IPS-15b (cell line): ENCODE measurements at regions not wholly inside any gene's neighbourhood (a gene's known extent, or its start where the extent isn't known, plus 50 kb on each side); places are given as distances from the start of the nearest gene placed in this dataset.
"Not testable (repeated sequence)": the region's sequence is repeated elsewhere in the genome, so short reads cannot be mapped to it uniquely, and the experiment has no call there.

ENCODE experiments used
- H3K27me3 ChIP-seq: one replicate; pipeline ENCODE4 v1.6.1; 2013; ENCODE audit warnings: low read length; ENCODE audit not compliant: control insufficient read depth, insufficient read depth
- H3K36me3 ChIP-seq: one replicate; pipeline ENCODE4 v1.6.1; 2013; ENCODE audit warnings: low read length; ENCODE audit not compliant: control insufficient read depth, insufficient read depth
- H3K4me1 ChIP-seq: one replicate; pipeline ENCODE4 v1.6.1; 2013; ENCODE audit warnings: mild to moderate bottlenecking, low read length; ENCODE audit not compliant: control insufficient read depth, insufficient read depth
- H3K4me3 ChIP-seq: one replicate; pipeline ENCODE4 v1.5.1; 2013; ENCODE audit warnings: low read depth, low read length
- H3K9ac ChIP-seq: one replicate; pipeline ENCODE4 v1.6.1; 2013; ENCODE audit warnings: low read depth, mild to moderate bottlenecking, low read length
- H3K9me3 ChIP-seq: one replicate; pipeline ENCODE4 v1.6.1; 2013; ENCODE audit warnings: mild to moderate bottlenecking, low read length; ENCODE audit not compliant: control insufficient read depth, insufficient read depth

DNA sequence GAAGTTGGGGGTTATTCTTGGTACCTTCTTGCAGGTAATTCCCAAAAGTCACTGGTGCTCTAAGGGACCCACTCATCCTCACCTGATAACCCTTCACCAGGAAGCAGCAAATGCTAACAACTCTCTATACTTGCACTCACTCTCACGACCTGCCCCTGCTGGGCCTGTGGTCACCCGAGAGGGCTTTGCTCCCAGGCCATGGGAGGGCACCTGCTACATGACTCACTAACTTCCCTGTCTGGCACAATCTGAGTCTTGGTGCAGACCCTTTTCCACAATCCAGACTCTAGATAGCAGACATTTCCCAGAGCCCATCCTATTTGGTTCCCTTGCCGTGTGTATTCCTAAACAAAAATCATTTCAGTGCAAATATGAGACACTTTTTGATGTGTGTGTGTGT is 403.8 kb upstream of the FAT1 start:
- H3K4me3 ChIP-seq: no peak overlapping the region
- no peaks in the 10 kb centered on the region for H3K4me1 ChIP-seq
- no peaks in the 10 kb centered on the region for H3K36me3 ChIP-seq
- H3K27me3 ChIP-seq: no peaks in the 10 kb centered on the region
- no peak overlapping the region for H3K9ac ChIP-seq
- no peaks in the 10 kb centered on the region for H3K9me3 ChIP-seq

DNA sequence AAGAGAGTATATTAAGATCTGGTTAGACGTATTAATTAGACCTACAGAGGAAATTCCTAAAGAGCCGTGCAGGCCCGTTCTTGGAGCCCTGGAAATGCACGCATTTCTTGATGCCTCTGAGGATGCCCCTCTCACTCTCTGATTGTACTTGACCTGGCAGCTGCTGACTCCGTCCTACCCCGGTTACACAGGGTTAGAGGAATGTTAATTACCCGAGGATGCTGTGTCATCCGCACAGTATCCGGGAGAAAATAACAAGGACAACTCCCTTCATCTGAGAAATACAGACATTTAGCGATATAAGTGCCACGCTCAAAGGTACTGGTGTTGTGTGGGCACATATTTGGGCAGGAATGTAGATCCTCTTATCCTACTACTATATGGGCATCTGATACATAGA is 404.6 kb upstream of the FAT1 start:
- Histone ChIP-seq H3K36me3 (no peaks in the 10 kb centered on the region), H3K4me1 (no peaks in the 10 kb centered on the region), H3K27me3 (no peaks in the 10 kb centered on the region), H3K9ac (no peak overlapping the region), H3K4me3 (no peak overlapping the region), H3K9me3 (no peaks in the 10 kb centered on the region)

DNA sequence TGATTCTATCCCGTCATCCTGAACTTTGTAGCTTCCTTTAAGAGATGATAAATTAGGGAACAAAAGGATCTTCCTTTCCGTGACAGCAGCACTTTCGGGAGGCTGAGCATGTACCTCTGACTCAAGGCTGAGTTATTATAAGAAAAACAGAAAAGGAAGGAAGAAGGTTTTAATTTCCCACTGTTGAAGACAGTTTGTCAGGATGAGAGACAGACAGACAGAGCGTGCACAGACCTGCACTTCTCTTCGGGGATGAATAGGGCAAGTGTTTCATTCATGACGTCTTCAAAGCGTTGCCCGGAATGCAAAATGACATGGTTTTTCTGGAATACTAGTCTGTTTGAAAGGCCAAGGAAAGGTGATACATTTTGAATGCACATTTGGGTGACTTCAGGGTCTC is 405.3 kb upstream of the FAT1 start:
- no peaks in the 10 kb centered on the region for H3K9me3 ChIP-seq
- H3K4me1 ChIP-seq: no peaks in the 10 kb centered on the region
- no peak overlapping the region for H3K4me3 ChIP-seq
- no peak overlapping the region for H3K9ac ChIP-seq
- H3K27me3 ChIP-seq: no peaks in the 10 kb centered on the region
- H3K36me3 ChIP-seq: no peaks in the 10 kb centered on the region

DNA sequence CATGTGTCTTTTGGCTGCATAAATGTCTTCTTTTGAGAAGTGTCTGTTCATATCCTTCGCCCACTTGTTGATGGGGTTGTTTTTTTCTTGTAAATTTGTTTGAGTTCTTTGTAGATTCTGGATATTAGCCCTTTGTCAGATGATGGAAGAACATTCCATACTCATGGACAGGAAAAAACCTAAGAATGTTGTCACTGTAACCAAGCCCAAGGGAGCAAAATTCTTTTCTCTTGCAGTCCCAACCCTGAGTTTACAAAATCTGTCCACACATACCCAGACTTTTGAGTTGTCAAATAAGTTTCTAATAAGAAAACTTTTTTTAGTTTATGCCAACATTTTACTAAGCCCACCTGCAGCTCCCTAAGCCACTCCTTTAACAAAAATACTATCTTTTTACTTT is 408.2 kb upstream of the FAT1 start:
- H3K9ac ChIP-seq, H3K4me3 ChIP-seq, H3K9me3 ChIP-seq, H3K27me3 ChIP-seq, H3K4me1 ChIP-seq, H3K36me3 ChIP-seq: not testable (repeated sequence)

DNA sequence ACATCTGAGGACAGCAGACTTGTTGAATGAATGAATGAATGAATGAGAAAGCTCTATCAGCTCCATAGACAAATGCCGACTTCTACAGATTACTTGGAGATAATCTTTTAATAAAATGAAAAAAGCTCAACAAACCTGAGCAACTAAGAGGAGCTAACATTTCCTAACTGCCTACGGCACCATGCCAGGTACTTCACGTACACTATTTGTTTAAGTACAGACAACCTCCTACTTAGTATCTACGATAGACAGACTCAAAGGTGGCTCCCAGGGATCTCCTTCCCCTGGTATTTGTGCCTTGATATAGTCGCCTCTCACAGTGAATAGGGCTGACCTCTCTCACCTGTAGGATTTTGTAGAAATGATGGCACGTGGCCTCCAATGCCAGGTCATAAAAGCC is 412.2 kb upstream of the FAT1 start:
- H3K36me3 ChIP-seq: no peaks in the 10 kb centered on the region
- no peaks in the 10 kb centered on the region for H3K27me3 ChIP-seq
- H3K4me3 ChIP-seq: no peak overlapping the region
- no peaks in the 10 kb centered on the region for H3K4me1 ChIP-seq
- H3K9me3 ChIP-seq: no peaks in the 10 kb centered on the region
- no peak overlapping the region for H3K9ac ChIP-seq

DNA sequence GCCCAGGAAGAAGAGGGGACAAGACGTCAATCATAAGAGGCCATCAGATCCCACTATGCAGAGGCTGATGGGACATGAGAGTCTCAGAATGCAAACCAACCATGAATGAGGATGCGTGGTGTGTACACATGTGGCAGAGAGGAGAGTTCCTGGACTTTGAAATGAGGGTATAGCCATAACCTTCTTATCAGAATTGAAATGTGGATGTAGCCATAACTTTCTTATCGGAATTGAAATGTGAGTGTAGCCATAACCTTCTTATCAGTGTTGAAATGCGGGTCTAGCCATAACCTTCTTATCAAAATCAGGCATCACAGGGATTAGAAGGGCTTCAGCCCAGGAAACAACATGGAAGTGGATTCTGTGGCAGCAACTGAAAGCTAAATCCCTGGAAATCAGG is 415.5 kb upstream of the FAT1 start:
- H3K9ac ChIP-seq: no peak overlapping the region
- H3K4me3 ChIP-seq: no peak overlapping the region
- H3K9me3 ChIP-seq: no peaks in the 10 kb centered on the region
- H3K27me3 ChIP-seq: no peaks in the 10 kb centered on the region
- no peaks in the 10 kb centered on the region for H3K36me3 ChIP-seq
- no peaks in the 10 kb centered on the region for H3K4me1 ChIP-seq

DNA sequence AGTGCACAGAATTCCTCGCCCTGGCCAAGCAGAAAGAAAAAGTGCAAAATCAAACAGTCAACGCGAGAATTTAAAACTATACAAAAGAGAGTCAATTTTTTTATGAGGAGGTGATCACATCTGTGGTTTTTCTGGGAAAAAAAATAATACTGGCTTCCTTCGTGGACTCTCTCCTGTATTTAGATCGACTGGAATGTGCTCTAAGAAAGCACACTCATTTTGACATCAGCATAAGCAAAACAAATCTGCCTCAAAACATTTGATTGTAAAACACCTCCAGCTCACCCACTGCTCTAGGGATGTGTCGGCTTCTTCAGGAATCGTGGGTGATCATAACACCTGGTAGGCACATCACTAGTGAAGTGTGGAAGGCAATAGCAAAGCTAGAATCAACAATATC is 417.4 kb upstream of the FAT1 start:
- no peaks in the 10 kb centered on the region for H3K4me1 ChIP-seq
- H3K27me3 ChIP-seq: no peaks in the 10 kb centered on the region
- H3K36me3 ChIP-seq: no peaks in the 10 kb centered on the region
- H3K9me3 ChIP-seq: no peaks in the 10 kb centered on the region
- no peak overlapping the region for H3K4me3 ChIP-seq
- H3K9ac ChIP-seq: no peak overlapping the region

DNA sequence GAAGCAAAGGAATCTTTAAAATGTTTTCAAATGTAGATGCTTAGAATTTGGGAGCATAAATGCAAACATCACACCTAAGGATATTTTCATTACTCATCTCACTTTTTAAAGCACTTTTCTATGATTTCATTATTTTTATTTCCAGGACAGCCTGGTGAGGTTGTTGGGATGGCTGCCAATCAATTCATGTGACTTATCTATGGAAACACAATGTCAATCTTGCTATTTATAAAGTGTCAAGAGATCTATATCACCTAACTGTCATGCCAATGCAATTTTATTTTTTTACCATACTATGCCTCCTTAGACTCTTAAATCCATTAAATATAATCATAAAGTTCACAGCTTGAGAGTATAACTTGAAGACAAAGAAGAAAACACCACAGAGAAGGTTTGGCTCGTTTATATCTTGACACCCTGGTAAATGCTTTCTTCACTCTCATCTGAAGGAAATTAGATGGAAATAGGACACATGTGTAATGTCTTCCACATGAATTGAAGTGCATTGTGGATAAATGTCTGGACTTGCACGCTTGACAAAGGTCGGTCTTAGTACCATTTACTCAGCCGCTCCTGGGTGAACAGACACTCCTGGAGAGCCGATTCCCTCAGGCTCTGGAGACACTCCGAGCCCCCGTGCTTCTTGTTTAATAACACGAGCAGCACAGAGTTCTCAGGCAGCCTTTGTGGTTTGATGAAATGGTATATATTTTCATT is 425.7 kb upstream of the FAT1 start:
- H3K4me3 ChIP-seq: no peak overlapping the region
- H3K9me3 ChIP-seq: peaks cover 5% of the 10 kb centered on the region
- no peaks in the 10 kb centered on the region for H3K4me1 ChIP-seq
- no peaks in the 10 kb centered on the region for H3K27me3 ChIP-seq
- H3K36me3 ChIP-seq: no peaks in the 10 kb centered on the region
- no peak overlapping the region for H3K9ac ChIP-seq

DNA sequence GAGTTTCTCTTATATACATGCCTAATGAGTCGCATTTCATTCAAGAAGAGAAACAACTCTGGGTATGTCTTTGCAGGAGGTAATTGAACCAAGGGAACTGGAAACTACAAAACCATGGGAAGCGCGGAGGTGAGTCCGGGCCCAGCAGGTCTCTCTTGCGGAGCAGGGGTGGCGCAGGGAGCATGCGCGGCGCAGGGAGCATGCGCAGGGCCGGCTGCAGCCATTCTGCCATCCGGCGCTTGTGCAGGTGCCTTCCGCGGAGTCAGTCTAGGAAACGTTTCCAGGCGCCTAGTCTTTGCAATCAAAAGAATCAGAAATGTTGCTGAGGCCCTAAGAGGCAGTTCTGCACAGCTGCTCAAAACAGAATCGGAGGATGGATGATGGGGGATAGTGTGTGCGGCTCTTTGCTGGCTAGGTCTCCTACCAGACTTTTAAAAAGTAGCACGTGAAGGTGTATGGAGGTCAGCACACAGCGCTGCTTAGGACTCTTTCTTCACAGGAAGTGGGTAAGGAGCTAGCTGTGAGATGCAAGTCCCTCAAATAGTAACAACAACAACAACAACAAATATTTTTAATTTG is 433.8 kb upstream of the FAT1 start:
- Histone ChIP-seq H3K27me3 (no peaks in the 10 kb centered on the region), H3K9ac (no peak overlapping the region), H3K4me1 (no peaks in the 10 kb centered on the region), H3K36me3 (no peaks in the 10 kb centered on the region), H3K9me3 (no peaks in the 10 kb centered on the region), H3K4me3 (no peak overlapping the region)

DNA sequence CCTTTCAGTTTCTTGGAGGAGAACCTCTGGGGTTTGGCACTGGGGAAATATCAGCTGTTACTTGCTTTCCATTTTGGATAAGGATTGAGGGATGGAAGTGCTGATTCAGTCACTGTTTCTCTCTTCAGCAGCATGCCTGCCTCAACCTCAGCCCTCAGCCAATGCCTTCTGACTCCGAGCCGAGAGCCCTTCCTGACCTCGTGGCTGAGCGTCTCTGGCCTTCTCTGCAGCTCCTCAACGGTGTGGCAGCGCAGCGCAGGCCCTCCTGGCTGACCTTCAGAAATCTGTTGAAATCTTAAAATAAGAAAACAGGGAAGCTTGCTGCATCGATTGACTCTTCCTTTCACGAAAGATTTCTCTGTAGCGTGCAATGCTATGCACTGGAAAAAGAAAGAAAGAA is 434.3 kb upstream of the FAT1 start:
- Histone ChIP-seq H3K9me3 (no peaks in the 10 kb centered on the region), H3K27me3 (no peaks in the 10 kb centered on the region), H3K9ac (no peak overlapping the region), H3K4me3 (no peak overlapping the region), H3K36me3 (no peaks in the 10 kb centered on the region), H3K4me1 (no peaks in the 10 kb centered on the region)

DNA sequence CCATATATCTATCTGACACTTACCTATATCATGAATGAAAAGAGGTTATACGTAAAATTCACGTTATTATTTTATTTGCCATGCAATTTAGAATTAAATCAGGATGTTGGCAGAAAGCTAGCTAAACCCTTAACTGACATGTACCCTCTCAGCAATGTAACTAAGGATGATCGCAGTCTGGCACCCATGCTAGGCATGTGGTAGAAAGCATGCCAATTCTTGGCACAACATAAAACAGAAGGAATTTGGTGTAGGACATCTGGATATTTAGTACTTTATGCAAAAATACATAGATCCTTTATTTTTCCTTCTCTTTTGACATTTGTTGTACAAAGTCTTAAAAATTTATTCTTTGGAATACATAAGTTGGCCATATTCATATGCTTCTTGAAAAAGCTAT is 436.8 kb upstream of the FAT1 start:
- Histone ChIP-seq H3K4me3 (no peak overlapping the region), H3K27me3 (no peaks in the 10 kb centered on the region), H3K9me3 (no peaks in the 10 kb centered on the region), H3K9ac (no peak overlapping the region), H3K36me3 (no peaks in the 10 kb centered on the region), H3K4me1 (no peaks in the 10 kb centered on the region)

DNA sequence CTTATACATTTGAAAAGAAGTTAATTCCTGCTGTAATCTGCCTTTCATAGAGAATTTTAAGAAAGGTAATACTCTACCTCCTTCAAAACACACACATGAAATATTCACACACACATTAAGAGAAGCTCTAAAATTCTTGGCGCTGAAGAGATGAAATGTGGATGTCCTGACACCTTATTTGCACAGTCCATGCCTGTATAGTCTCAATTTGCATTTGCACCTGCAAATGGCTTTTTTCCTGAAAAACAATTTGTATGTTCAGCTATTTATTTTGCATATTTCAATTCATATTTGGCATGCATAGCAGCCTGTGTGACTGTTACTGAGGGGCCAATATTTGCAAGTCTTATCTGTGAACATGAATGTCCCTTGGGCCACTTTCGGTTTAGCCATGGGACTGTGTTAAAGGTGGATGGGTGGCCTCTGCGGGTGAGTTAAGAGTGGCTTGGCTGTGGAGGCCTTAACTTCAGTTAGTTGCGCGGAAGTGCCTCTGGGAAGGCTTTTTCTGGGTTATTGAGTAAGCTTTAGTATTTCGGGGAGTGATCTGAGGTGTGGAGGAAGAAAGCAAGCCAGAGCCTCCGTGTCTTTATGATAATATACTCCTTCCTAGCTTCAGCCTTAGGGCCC is 443.3 kb upstream of the FAT1 start:
- Histone ChIP-seq H3K36me3 (no peaks in the 10 kb centered on the region), H3K9ac (no peak overlapping the region), H3K4me1 (no peaks in the 10 kb centered on the region), H3K4me3 (no peak overlapping the region), H3K27me3 (no peaks in the 10 kb centered on the region), H3K9me3 (no peaks in the 10 kb centered on the region)
